ENCODE measurements at regions not wholly inside any gene's neighbourhood (a gene's known extent, or its start where the extent isn't known, plus 50 kb on each side); places are given as distances from the start of the nearest gene placed in this dataset.

DNA sequence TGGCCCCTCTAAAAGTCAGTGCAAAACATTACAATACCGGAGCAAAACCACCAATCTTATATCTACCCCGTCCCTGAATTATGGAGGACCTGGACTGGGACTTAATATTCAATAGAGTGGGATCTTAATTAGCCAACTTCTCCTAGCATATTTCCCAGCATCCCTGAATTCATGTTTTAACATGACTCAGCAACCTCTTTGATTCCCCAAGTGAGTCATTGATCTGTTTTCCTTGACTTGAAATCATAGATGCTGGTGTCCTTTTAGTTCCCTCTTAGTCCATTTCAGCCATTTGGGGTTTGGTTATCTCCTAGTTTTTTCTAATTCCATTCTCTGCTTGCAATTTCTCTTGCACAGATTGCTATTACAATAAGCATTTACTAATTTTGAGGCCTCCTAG lies 677.7 kb upstream of the CELF4 start:
- TF ChIP-seq, protein P1, sequence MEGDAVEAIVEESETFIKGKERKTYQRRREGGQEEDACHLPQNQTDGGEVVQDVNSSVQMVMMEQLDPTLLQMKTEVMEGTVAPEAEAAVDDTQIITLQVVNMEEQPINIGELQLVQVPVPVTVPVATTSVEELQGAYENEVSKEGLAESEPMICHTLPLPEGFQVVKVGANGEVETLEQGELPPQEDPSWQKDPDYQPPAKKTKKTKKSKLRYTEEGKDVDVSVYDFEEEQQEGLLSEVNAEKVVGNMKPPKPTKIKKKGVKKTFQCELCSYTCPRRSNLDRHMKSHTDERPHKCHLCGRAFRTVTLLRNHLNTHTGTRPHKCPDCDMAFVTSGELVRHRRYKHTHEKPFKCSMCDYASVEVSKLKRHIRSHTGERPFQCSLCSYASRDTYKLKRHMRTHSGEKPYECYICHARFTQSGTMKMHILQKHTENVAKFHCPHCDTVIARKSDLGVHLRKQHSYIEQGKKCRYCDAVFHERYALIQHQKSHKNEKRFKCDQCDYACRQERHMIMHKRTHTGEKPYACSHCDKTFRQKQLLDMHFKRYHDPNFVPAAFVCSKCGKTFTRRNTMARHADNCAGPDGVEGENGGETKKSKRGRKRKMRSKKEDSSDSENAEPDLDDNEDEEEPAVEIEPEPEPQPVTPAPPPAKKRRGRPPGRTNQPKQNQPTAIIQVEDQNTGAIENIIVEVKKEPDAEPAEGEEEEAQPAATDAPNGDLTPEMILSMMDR (IDR thresholded peaks at IDR 0.05), result no peak
- TF ChIP-seq EP300 (IDR thresholded peaks at IDR 0.05), result no peak
- TF ChIP-seq POLR2A (IDR thresholded peaks at IDR 0.05), result no peak
